PFSK-1 (cell line): ENCODE measurements at regions not wholly inside any gene's neighbourhood (a gene's known extent, or its start where the extent isn't known, plus 50 kb on each side); places are given as distances from the start of the nearest gene placed in this dataset.

ENCODE experiments used
- FOXP2 ChIP-seq: optimal IDR thresholded peaks from 2 replicates; pipeline ENCODE3; 2011; ENCODE audit warnings: borderline replicate concordance, control low read depth, inconsistent platforms; ENCODE audit not compliant: insufficient read depth; ENCODE audit errors: extremely low read length, extremely low read depth
- POLR2AphosphoS5 ChIP-seq: IDR thresholded peaks from 2 replicates; pipeline ENCODE4 v1.6.1; 2012; ENCODE audit warnings: low read depth, mild to moderate bottlenecking, control low read depth, low read length, moderate library complexity
- SIN3A ChIP-seq: IDR thresholded peaks from 2 replicates; pipeline ENCODE4 v1.6.1; 2012; ENCODE audit warnings: mild to moderate bottlenecking, low read length, moderate library complexity, borderline replicate concordance; ENCODE audit not compliant: insufficient read depth
- TAF1 ChIP-seq: IDR thresholded peaks from 2 replicates; pipeline ENCODE4 v1.6.1; 2012; ENCODE audit warnings: low read length, control low read depth, borderline replicate concordance; ENCODE audit not compliant: insufficient read depth

DNA sequence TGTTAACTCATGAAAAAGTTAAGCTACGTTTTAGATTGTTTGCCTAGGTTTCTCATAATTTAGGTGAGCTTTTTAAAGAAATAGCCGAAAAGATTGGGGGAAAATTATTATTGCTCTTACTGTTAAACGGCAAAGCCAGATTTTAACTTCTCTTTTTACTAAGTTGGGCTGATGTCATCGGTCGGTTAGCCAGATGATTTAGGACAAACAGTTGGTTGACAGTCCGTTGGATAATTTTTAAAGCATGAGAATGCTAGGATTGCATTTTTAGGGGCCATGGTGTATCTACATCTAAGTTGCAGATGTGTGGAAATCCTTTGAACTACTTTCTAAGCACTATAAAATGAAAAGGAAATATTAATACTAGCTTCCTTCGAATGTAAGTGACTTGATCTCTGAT lies 280.9 kb upstream of the AKR1E2 start:
- TF ChIP-seq TAF1 = no peak
- no peak for TF ChIP-seq SIN3A
- no peak for TF ChIP-seq POLR2AphosphoS5
- TF ChIP-seq FOXP2 = no peak
